GM12864 (cell line): ENCODE measurements at regions not wholly inside any gene's neighbourhood (a gene's known extent, or its start where the extent isn't known, plus 50 kb on each side); places are given as distances from the start of the nearest gene placed in this dataset.

ENCODE experiments used
- DNase-seq: peaks from one replicate; pipeline ENCODE4 v3.0.0-alpha.2; 2011; ENCODE audit warnings: low read depth
- H3K4me3 ChIP-seq: 2 replicates; pipeline ENCODE4 v1.5.1; 2011; ENCODE audit warnings: mild to moderate bottlenecking, low read depth, low read length, control low read depth
- TF ChIP-seq, protein P1 (sequence below): IDR thresholded peaks from 2 replicates; pipeline ENCODE4 v1.5.1; 2011; ENCODE audit warnings: low read depth, mild to moderate bottlenecking, moderate library complexity, low read length, control low read depth, inconsistent platforms; ENCODE audit errors: missing control alignments

DNA sequence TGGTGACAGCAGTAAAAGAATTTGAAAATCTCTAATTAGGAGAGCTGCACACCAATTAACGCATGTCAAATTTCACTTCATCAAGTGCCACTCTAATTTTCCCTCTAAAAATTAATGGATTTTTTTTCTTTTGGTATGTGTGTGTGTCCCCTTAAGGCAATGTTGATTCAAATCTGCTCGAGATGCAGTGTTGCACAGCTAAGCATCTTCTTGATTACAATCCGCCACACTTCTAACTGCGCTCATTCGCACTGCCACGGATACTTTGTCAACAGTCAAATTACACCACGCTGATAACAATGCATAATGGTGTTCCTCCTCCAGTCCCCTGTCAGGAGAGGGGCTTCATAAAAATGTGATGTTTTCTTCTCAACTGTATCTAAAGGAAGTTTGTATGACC is 261.4 kb downstream of the MEIS1 start:
- no peak overlapping the region for H3K4me3 ChIP-seq
- TF ChIP-seq, protein P1, sequence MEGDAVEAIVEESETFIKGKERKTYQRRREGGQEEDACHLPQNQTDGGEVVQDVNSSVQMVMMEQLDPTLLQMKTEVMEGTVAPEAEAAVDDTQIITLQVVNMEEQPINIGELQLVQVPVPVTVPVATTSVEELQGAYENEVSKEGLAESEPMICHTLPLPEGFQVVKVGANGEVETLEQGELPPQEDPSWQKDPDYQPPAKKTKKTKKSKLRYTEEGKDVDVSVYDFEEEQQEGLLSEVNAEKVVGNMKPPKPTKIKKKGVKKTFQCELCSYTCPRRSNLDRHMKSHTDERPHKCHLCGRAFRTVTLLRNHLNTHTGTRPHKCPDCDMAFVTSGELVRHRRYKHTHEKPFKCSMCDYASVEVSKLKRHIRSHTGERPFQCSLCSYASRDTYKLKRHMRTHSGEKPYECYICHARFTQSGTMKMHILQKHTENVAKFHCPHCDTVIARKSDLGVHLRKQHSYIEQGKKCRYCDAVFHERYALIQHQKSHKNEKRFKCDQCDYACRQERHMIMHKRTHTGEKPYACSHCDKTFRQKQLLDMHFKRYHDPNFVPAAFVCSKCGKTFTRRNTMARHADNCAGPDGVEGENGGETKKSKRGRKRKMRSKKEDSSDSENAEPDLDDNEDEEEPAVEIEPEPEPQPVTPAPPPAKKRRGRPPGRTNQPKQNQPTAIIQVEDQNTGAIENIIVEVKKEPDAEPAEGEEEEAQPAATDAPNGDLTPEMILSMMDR, result no peak
- DNase-seq, result no peak

DNA sequence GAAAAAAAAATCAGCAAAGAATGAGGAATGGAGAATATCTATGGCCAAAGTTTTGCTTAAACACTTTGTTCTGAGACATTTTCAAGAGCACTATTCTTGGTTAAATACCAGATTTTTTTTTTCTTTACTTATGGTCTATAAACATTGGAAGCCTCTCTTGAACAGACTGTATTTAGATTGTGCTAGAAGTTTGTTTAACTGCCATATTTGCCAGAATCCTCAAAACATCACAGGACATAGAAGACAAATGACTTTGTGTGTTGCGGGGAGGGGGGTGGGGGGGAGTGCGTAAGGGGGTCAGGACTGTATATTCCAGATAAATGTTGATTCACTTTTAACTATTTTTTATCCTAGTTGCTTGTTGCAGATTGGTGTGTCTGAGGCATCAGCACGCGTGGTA is 262.0 kb downstream of the MEIS1 start:
- H3K4me3 ChIP-seq, result no peak overlapping the region
- TF ChIP-seq, protein P1, result no peak
- DNase-seq, result no peak

DNA sequence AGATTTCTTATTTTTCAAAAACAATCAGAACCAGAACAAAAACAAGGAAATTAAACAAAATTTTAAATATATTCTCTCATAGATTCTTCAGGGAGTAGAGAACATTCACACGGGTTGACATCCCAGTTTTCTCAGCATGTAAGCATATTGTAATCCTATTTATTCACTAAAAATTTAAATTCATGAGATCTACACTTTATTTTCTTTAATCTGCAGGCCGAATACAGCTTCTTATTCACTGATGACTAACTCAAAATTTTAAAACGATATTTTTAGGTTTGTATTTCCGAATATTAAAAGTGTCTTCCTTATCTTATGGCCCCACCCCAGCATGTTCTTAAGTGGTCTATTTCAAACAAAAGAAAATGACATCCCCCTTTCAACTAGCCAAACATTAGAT is 262.4 kb downstream of the MEIS1 start:
- DNase-seq, result no peak

DNA sequence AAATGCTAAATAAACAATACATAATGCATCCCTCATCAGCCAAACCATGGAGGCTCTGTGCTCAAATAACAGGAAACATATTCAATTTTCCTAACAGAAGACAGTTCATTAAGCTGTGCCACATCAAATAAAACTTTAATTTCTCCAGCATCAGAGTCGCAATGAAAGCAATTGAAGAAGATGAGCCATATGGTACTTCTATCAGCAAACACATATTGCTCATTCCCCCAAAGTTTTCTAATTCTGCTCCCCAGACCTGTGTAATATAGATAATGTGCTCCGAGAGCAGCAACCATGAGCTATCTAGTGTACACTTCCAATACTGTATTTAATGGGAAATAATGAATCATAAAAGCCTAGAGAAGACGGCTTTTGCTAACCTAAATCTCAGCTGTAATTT is 263.2 kb downstream of the MEIS1 start:
- no peak overlapping the region for H3K4me3 ChIP-seq
- DNase-seq, result no peak
- TF ChIP-seq, protein P1, result no peak

More for the DNA sequence above, 262.4 kb downstream of the MEIS1 start:
- TF ChIP-seq, protein P1, result no peak
- H3K4me3 ChIP-seq, result no peak overlapping the region

DNA sequence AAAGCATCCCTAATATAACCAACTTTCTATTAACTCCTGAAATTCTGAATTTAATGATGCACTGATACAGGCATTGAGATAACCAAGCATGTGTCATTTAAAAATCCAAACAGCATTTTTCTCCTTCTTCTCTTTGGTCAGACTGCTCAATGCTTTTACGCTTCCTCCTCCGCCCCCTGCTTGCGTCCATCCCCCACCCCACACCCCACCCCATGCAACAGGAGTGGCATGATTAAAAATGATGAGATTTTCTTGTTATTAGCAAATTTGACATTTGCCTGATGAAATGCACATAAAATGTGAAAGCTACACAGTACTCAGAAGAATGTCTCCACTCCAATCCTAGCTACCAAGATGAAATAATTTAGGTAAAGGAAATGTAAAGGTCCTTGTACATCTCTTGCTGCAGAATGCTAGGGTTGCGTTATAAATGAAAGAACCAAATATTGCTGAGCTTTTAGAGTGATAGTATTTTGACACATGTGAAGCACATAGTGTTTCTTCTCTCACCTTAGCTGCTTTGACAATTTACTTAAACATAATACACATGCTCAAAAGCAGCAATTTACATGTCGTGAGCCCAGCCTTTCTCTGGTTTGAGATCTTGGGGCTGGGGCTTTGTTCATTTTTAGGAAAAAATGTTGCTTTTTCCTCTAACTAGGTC is 263.8 kb downstream of the MEIS1 start:
- no peak for DNase-seq
- TF ChIP-seq, protein P1, result no peak
- H3K4me3 ChIP-seq, result no peak overlapping the region

DNA sequence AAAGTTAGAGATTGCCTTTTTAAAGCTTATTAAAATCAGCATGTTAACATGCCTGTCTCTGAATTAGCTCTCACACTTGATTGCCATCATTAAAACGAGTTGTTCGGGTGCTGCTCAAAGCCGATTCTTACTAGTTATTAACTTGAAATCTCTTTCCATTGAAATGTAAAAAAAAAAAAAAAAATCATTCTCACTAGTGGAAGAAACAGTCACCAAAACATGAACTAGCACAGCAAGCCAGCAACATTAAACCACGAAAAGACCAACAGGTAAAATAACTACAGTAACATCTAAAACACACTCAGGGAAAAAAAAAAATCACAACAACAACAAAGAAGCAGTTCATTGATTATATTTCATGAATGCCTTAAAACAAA is 264.5 kb downstream of the MEIS1 start:
- DNase-seq, result no peak
- no peak overlapping the region for H3K4me3 ChIP-seq
- TF ChIP-seq, protein P1, result no peak
